Neural progenitor cell (in vitro differentiated cells): ENCODE measurements at regions not wholly inside any gene's neighbourhood (a gene's known extent, or its start where the extent isn't known, plus 50 kb on each side); places are given as distances from the start of the nearest gene placed in this dataset.

Experiments
- DNase-seq: peaks from one replicate; pipeline ENCODE4 v3.0.0-alpha.2; 2016; ENCODE audit warnings: low spot score
- H2AFZ ChIP-seq: fragments of 200-600 bp; sonication (generic); replicated peaks from 2 replicates; pipeline ENCODE4 v1.6.1; 2016; ENCODE audit warnings: antibody characterized with exemption
- H3F3A ChIP-seq: fragments of 200-600 bp; sonication (generic); 2 replicates; pipeline ENCODE4 v1.6.1; 2016; ENCODE audit warnings: antibody characterized with exemption, low read depth
- H3K27ac ChIP-seq: fragments of 200-600 bp; sonication (generic); 2 replicates; pipeline ENCODE4 v1.5.1; 2016; ENCODE audit warnings: mild to moderate bottlenecking
- H3K27me3 ChIP-seq: fragments of 200-600 bp; sonication (generic); 2 replicates; pipeline ENCODE4 v1.6.1; 2016; ENCODE audit warnings: mild to moderate bottlenecking, moderate library complexity
- H3K36me3 ChIP-seq: fragments of 200-600 bp; sonication (generic); 2 replicates; pipeline ENCODE4 v1.5.1; 2016
- H3K4me1 ChIP-seq: fragments of 200-600 bp; sonication (generic); 2 replicates; pipeline ENCODE4 v1.6.1; 2016; ENCODE audit warnings: mixed run types
- H3K4me2 ChIP-seq: fragments of 200-600 bp; sonication (generic); 2 replicates; pipeline ENCODE4 v1.6.1; 2016
- H3K4me3 ChIP-seq: fragments of 200-600 bp; sonication (generic); 2 replicates; pipeline ENCODE4 v1.5.1; 2016
- H3K79me2 ChIP-seq: fragments of 200-600 bp; sonication (generic); 2 replicates; pipeline ENCODE4 v1.6.1; 2016; ENCODE audit warnings: low read depth
- H3K9ac ChIP-seq: fragments of 200-600 bp; sonication (generic); 2 replicates; pipeline ENCODE4 v1.6.1; 2016
- H3K9me3 ChIP-seq: fragments of 200-600 bp; sonication (generic); 2 replicates; pipeline ENCODE4 v1.5.1; 2016; ENCODE audit warnings: low read depth
- H4K20me1 ChIP-seq: fragments of 200-600 bp; sonication (generic); 2 replicates; pipeline ENCODE4 v1.6.1; 2016; ENCODE audit warnings: low read depth
- H3K27ac Mint-ChIP-seq: 3 replicates; pipeline ENCODE4 v1.8.0; 2021; ENCODE audit warnings: mixed read lengths
- H3K27me3 Mint-ChIP-seq: 2 replicates; pipeline ENCODE4 v1.8.0; 2022; ENCODE audit warnings: low read depth, mild to moderate bottlenecking, inconsistent platforms, moderate library complexity, mixed read lengths; ENCODE audit not compliant: insufficient read depth
- H3K36me3 Mint-ChIP-seq: 3 replicates; pipeline ENCODE4 v1.8.0; 2021; ENCODE audit warnings: mixed read lengths
- H3K4me1 Mint-ChIP-seq: 3 replicates; pipeline ENCODE4 v1.8.0; 2021; ENCODE audit warnings: mixed read lengths
- H3K4me3 Mint-ChIP-seq: 3 replicates; pipeline ENCODE4 v1.8.0; 2021; ENCODE audit warnings: mild to moderate bottlenecking, moderate library complexity, mixed read lengths
- H3K9me3 Mint-ChIP-seq: 3 replicates; pipeline ENCODE4 v1.8.0; 2020; ENCODE audit warnings: mixed read lengths
- CTCF ChIP-seq: fragments of 200-600 bp; sonication (generic); IDR thresholded peaks from 2 replicates; pipeline ENCODE4 v1.5.1; 2017; ENCODE audit warnings: antibody characterized with exemption, mild to moderate bottlenecking
- EZH2 ChIP-seq: fragments of 200-600 bp; sonication (generic); IDR thresholded peaks from 2 replicates; pipeline ENCODE4 v1.6.1; 2017; ENCODE audit warnings: antibody characterized with exemption, mild to moderate bottlenecking, moderate library complexity
- EZH2phosphoT487 ChIP-seq: fragments of 200-600 bp; sonication (generic); IDR thresholded peaks from 2 replicates; pipeline ENCODE4 v1.6.1; 2017; ENCODE audit warnings: antibody characterized with exemption

DNA sequence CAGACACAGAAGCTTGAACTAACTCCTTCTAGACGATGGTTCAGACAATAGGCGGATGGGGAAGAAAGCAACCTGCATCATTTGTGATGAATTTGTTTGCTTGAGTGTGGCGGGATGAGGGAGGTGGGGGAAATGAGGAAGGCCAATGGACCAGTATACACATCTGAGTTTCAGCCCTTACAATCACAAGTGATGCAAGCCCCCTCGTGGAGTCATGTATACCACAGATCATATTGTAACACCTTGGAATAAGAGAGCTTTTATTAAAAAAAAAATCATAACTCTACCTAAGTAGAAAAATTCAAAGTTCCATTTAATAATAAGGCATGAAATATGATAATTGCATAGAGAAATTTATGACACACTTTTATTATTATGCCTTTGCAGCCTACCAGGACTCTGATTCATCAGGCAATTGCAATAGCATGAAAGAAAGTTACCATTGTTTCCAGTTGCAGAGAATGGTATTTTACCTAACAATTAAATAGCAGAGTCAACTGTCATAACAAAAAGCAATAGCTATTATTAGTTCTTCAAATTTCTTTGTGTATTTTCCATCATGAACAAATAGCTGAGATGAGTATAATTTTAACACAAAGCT, 230.2 kb upstream of the AKR1E2 start:
- no peak overlapping the region for H3K4me2 ChIP-seq
- H3K36me3 Mint-ChIP-seq: no peaks in the 10 kb centered on the region
- H3K4me3 ChIP-seq: no peak overlapping the region
- TF ChIP-seq EZH2phosphoT487 (no peak), CTCF (no peak), EZH2 (no peak)
- no peaks in the 10 kb centered on the region for H3F3A ChIP-seq
- no peak overlapping the region for H3K4me3 Mint-ChIP-seq
- no peaks in the 10 kb centered on the region for H3K79me2 ChIP-seq
- no peaks in the 10 kb centered on the region for H3K4me1 Mint-ChIP-seq
- no peaks in the 10 kb centered on the region for H3K9me3 ChIP-seq
- no peak overlapping the region for H3K27ac ChIP-seq
- peaks cover 5% of the 10 kb centered on the region for H3K9me3 Mint-ChIP-seq
- no peaks in the 10 kb centered on the region for H4K20me1 ChIP-seq
- no peaks in the 10 kb centered on the region for H3K4me1 ChIP-seq
- DNase-seq: no peak
- no peaks in the 10 kb centered on the region for H3K36me3 ChIP-seq
- no peak overlapping the region for H2AFZ ChIP-seq
- H3K27ac Mint-ChIP-seq: no peak overlapping the region
- H3K27me3 ChIP-seq: no peaks in the 10 kb centered on the region
- H3K27me3 Mint-ChIP-seq: no peaks in the 10 kb centered on the region
- H3K9ac ChIP-seq: no peak overlapping the region

DNA sequence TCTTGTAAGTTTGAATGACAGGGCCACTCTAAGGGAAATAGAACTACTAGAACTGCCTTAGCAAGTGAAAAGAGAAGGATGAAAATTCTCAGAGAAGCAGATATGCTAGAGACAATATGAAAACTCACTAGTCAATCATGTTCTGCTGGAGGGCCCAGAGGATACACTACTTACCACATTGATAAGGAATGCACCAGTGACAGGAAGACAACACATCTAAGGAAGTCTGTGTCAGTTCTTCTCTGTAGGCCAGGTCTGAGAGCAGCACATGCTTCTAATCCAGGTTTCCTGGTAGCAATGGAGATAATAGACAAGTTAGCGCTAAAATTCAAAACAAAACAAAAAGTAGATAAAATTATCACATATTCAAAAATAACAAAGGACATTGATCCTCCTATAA, 235.2 kb upstream of the AKR1E2 start:
- peaks cover 6% of the 10 kb centered on the region for H3K9me3 Mint-ChIP-seq
- H3K27ac ChIP-seq: no peak overlapping the region
- no peaks in the 10 kb centered on the region for H3F3A ChIP-seq
- H3K4me3 Mint-ChIP-seq: no peak overlapping the region
- H3K36me3 Mint-ChIP-seq: no peaks in the 10 kb centered on the region
- no peak overlapping the region for H3K9ac ChIP-seq
- TF ChIP-seq EZH2phosphoT487 (no peak), EZH2 (no peak), CTCF (no peak)
- H4K20me1 ChIP-seq: no peaks in the 10 kb centered on the region
- H2AFZ ChIP-seq: no peak overlapping the region
- H3K27me3 ChIP-seq: no peaks in the 10 kb centered on the region
- no peaks in the 10 kb centered on the region for H3K79me2 ChIP-seq
- H3K4me1 ChIP-seq: no peaks in the 10 kb centered on the region
- no peak overlapping the region for H3K4me3 ChIP-seq
- no peaks in the 10 kb centered on the region for H3K9me3 ChIP-seq
- peaks cover 2% of the 10 kb centered on the region for H3K4me1 Mint-ChIP-seq
- no peak overlapping the region for H3K4me2 ChIP-seq
- no peaks in the 10 kb centered on the region for H3K36me3 ChIP-seq
- H3K27ac Mint-ChIP-seq: no peak overlapping the region
- H3K27me3 Mint-ChIP-seq: no peaks in the 10 kb centered on the region
- no peak for DNase-seq

- no peak for TF ChIP-seq CTCF
- TF ChIP-seq EZH2phosphoT487: no peak
- no peak for TF ChIP-seq EZH2
- Mint-ChIP-seq H3K27me3 (no peaks in the 10 kb centered on the region), H3K4me1 (peaks cover 2% of the 10 kb centered on the region), H3K36me3 (no peaks in the 10 kb centered on the region), H3K9me3 (peaks cover 6% of the 10 kb centered on the region), H3K4me3 (no peak overlapping the region), H3K27ac (no peak overlapping the region)
- no peak for DNase-seq
- Histone ChIP-seq H3K4me3 (no peak overlapping the region), H3K27ac (no peak overlapping the region), H3K36me3 (no peaks in the 10 kb centered on the region), H2AFZ (no peak overlapping the region), H4K20me1 (no peaks in the 10 kb centered on the region), H3K4me1 (no peaks in the 10 kb centered on the region), H3F3A (no peaks in the 10 kb centered on the region), H3K4me2 (no peak overlapping the region), H3K9ac (no peak overlapping the region), H3K79me2 (no peaks in the 10 kb centered on the region), H3K9me3 (no peaks in the 10 kb centered on the region), H3K27me3 (no peaks in the 10 kb centered on the region)
Observed at GRCh38 chr10:4588824-4589223, 237.2 kb upstream of the AKR1E2 start.
